ENCODE measurements at regions not wholly inside any gene's neighbourhood (a gene's known extent, or its start where the extent isn't known, plus 50 kb on each side); places are given as distances from the start of the nearest gene placed in this dataset.

- TF ChIP-seq, protein P1, sequence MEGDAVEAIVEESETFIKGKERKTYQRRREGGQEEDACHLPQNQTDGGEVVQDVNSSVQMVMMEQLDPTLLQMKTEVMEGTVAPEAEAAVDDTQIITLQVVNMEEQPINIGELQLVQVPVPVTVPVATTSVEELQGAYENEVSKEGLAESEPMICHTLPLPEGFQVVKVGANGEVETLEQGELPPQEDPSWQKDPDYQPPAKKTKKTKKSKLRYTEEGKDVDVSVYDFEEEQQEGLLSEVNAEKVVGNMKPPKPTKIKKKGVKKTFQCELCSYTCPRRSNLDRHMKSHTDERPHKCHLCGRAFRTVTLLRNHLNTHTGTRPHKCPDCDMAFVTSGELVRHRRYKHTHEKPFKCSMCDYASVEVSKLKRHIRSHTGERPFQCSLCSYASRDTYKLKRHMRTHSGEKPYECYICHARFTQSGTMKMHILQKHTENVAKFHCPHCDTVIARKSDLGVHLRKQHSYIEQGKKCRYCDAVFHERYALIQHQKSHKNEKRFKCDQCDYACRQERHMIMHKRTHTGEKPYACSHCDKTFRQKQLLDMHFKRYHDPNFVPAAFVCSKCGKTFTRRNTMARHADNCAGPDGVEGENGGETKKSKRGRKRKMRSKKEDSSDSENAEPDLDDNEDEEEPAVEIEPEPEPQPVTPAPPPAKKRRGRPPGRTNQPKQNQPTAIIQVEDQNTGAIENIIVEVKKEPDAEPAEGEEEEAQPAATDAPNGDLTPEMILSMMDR (IDR thresholded peaks at IDR 0.05; ENCODE audit: low read length) = no peak
- no peak for TF ChIP-seq EZH2 (IDR thresholded peaks at IDR 0.05; ENCODE audit: borderline replicate concordance, low read length)
Measured at GRCh38 chrX:75623535-75623934, 100.7 kb upstream of the ZDHHC15 start.

Data from OCI-LY1 (cell line).